ENCODE measurements at regions not wholly inside any gene's neighbourhood (a gene's known extent, or its start where the extent isn't known, plus 50 kb on each side); places are given as distances from the start of the nearest gene placed in this dataset.

- Histone ChIP-seq H3K4me1 (peaks cover 0 to 11% (median 4%) of the 10 kb centered on the region in 4 donors), H3K4me3 (no peak overlapping the region), H3K9me3 (no peaks in the 10 kb centered on the region), H3K27me3 (no peaks in the 10 kb centered on the region), H3K27ac (no peak overlapping the region), H3K36me3 (no peaks in the 10 kb centered on the region)
- TF ChIP-seq POLR2A (IDR thresholded peaks at IDR 0.05) (no peak), CTCF (IDR thresholded peaks at IDR 0.05) (no peak)
- intact Hi-C loops (cut with DNase I) = no loop called here
- DNase-seq (peak in 1 of 3 donors; percentile 27), ATAC-seq (no peak)
- 96% methylated on average over 9 of the region's 16 CpGs for WGBS (ENCODE audit: insufficient coverage, low coverage, low lambda C conversion rate, missing lambda C conversion rate)
These were observed 239.7 kb downstream of the TTLL2 start for GRCh38 chr6:167564416-167565250.

- no CpG with 5 or more reads among the region's 3 CpGs for WGBS (ENCODE audit: insufficient coverage, low coverage, low lambda C conversion rate, missing lambda C conversion rate)
- no peak overlapping the region for H3K27ac ChIP-seq
- TF ChIP-seq POLR2A (IDR thresholded peaks at IDR 0.05) (no peak), CTCF (IDR thresholded peaks at IDR 0.05) (no peak)
- intact Hi-C loops (cut with DNase I) = no loop called here
- H3K36me3 ChIP-seq = no peaks in the 10 kb centered on the region
- peaks cover 0 to 7% (median 2%) of the 10 kb centered on the region in 4 donors for H3K4me1 ChIP-seq
- ATAC-seq (no peak), DNase-seq (no peak)
- H3K27me3 ChIP-seq = no peaks in the 10 kb centered on the region
- H3K9me3 ChIP-seq = no peaks in the 10 kb centered on the region
- H3K4me3 ChIP-seq = no peak overlapping the region
These were observed 240.5 kb downstream of the TTLL2 start for GRCh38 chr6:167565388-167565787.

- no peaks in the 10 kb centered on the region for H3K9me3 ChIP-seq
- TF ChIP-seq POLR2A (IDR thresholded peaks at IDR 0.05) = no peak
- no peak for TF ChIP-seq CTCF (IDR thresholded peaks at IDR 0.05)
- 57% methylated on average over 11 of the region's 18 CpGs for WGBS (ENCODE audit: insufficient coverage, low coverage, low lambda C conversion rate, missing lambda C conversion rate)
- peak overlapping the region in 1 of 3 donors; percentile 29 for H3K27ac ChIP-seq
- DNase-seq = peak in 2 of 3 donors; percentile 38 to 60
- no peak overlapping the region for H3K4me3 ChIP-seq
- no peaks in the 10 kb centered on the region for H3K36me3 ChIP-seq
- peak; percentile 83 to 89 (median 86) for ATAC-seq
- intact Hi-C loops (cut with DNase I) = no loop called here
- H3K4me1 ChIP-seq = peaks cover 0 to under 1% (median 0%) of the 10 kb centered on the region in 4 donors
- H3K27me3 ChIP-seq = no peaks in the 10 kb centered on the region
These were observed 241.2 kb downstream of the TTLL2 start for GRCh38 chr6:167565884-167566599.

- no peak overlapping the region for H3K27ac ChIP-seq
- peak in 1 of 4 donors; percentile 15 for ATAC-seq
- no peak for DNase-seq
- intact Hi-C loops (cut with DNase I) = no loop called here
- no peaks in the 10 kb centered on the region for H3K4me1 ChIP-seq
- H3K9me3 ChIP-seq = no peaks in the 10 kb centered on the region
- 91% methylated on average over 5 of the region's 13 CpGs for WGBS (ENCODE audit: insufficient coverage, low coverage, low lambda C conversion rate, missing lambda C conversion rate)
- no peak overlapping the region for H3K4me3 ChIP-seq
- TF ChIP-seq CTCF (IDR thresholded peaks at IDR 0.05) (no peak), POLR2A (IDR thresholded peaks at IDR 0.05) (no peak)
- no peaks in the 10 kb centered on the region for H3K27me3 ChIP-seq
- no peaks in the 10 kb centered on the region for H3K36me3 ChIP-seq
These were observed 241.8 kb downstream of the TTLL2 start for GRCh38 chr6:167566711-167567141.

Measured in right lobe of liver (tissue), 6 donors.